ENCODE measurements at regions not wholly inside any gene's neighbourhood (a gene's known extent, or its start where the extent isn't known, plus 50 kb on each side); places are given as distances from the start of the nearest gene placed in this dataset.

- no peak overlapping the region for H3K27ac ChIP-seq (replicated peaks in 1 of 4)
- intact Hi-C loops (cut with DNase I) = no loop called here
- H3K36me3 ChIP-seq = no peaks in the 10 kb centered on the region
- no peaks in the 10 kb centered on the region for H3K27me3 ChIP-seq
- WGBS = 94% methylated on average over 3 of the region's 3 CpGs
- TF ChIP-seq, protein P1, sequence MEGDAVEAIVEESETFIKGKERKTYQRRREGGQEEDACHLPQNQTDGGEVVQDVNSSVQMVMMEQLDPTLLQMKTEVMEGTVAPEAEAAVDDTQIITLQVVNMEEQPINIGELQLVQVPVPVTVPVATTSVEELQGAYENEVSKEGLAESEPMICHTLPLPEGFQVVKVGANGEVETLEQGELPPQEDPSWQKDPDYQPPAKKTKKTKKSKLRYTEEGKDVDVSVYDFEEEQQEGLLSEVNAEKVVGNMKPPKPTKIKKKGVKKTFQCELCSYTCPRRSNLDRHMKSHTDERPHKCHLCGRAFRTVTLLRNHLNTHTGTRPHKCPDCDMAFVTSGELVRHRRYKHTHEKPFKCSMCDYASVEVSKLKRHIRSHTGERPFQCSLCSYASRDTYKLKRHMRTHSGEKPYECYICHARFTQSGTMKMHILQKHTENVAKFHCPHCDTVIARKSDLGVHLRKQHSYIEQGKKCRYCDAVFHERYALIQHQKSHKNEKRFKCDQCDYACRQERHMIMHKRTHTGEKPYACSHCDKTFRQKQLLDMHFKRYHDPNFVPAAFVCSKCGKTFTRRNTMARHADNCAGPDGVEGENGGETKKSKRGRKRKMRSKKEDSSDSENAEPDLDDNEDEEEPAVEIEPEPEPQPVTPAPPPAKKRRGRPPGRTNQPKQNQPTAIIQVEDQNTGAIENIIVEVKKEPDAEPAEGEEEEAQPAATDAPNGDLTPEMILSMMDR (IDR thresholded peaks at IDR 0.05) = no peak
- TF ChIP-seq EP300 (IDR thresholded peaks at IDR 0.05) (no peak), POLR2AphosphoS5 (IDR thresholded peaks at IDR 0.05) (no peak), POLR2A (IDR thresholded peaks at IDR 0.05; ENCODE audit: low read depth) (no peak)
- no peak overlapping the region for H3K4me3 ChIP-seq
- DNase-seq (ENCODE audit: extremely low spot score) = no peak
- H3K9me3 ChIP-seq = no peaks in the 10 kb centered on the region
- H3K4me1 ChIP-seq = no peaks in the 10 kb centered on the region
These were observed 154.4 kb upstream of the GRAMD2B start for GRCh38 chr5:126268697-126269315.

DNA sequence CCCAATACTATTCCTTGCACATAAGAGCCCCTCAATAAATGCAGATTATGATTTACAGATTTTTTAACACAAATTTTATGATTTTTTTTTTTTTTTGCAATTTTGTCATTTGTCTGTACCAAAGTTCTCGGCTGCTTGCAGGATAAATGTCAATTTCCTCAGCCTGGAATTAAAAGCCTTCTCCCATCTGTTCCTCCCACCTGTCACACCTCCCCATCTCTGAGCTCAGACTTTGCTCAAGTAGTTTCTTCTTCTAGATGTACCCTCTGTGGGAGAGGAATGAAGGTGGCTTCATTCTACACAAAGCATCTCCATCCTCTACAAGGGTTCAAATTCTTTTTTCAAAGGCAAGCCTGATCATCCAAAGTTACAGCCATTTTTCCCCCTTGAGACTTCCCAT is 153.7 kb upstream of the GRAMD2B start:
- TF ChIP-seq POLR2A (IDR thresholded peaks at IDR 0.05; ENCODE audit: low read depth) (no peak), EP300 (IDR thresholded peaks at IDR 0.05) (no peak), POLR2AphosphoS5 (IDR thresholded peaks at IDR 0.05) (no peak)
- TF ChIP-seq, protein P1 (IDR thresholded peaks at IDR 0.05) = no peak
- Histone ChIP-seq H3K36me3 (no peaks in the 10 kb centered on the region), H3K9me3 (no peaks in the 10 kb centered on the region), H3K4me3 (no peak overlapping the region), H3K4me1 (no peaks in the 10 kb centered on the region), H3K27me3 (no peaks in the 10 kb centered on the region), H3K27ac (replicated peaks in 1 of 4) (no peak overlapping the region)
- 87% methylated on average over 1 of the region's 1 CpG for WGBS
- intact Hi-C loops (cut with DNase I) = no loop called here
- no peak for DNase-seq (ENCODE audit: extremely low spot score)

DNA sequence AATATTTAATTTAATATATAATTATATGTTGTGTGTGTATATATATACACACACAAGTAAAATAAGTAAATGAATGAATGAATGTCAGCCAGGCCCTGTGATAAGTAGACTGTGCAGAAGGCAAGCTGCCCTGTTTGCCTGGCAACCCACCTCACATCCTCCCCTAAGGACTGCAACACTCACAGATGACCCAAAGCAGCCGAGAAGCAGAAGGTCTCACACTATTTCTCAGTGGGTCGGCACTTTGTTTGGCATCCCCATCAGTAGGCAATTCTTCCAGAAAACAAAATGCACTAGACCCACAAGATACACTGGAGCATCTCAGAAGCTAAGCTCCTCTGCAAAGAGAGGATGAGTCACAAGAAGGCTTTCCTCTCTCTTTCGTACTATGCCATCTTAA is 152.1 kb upstream of the GRAMD2B start:
- intact Hi-C loops (cut with DNase I) = no loop called here
- TF ChIP-seq, protein P1 (IDR thresholded peaks at IDR 0.05) = no peak
- no peak for DNase-seq (ENCODE audit: extremely low spot score)
- Histone ChIP-seq H3K9me3 (no peaks in the 10 kb centered on the region), H3K27me3 (no peaks in the 10 kb centered on the region), H3K27ac (replicated peaks in 1 of 4) (no peak overlapping the region), H3K4me3 (no peak overlapping the region), H3K36me3 (no peaks in the 10 kb centered on the region), H3K4me1 (no peaks in the 10 kb centered on the region)
- WGBS = 97% methylated on average over 3 of the region's 3 CpGs

- H3K27me3 ChIP-seq = no peaks in the 10 kb centered on the region
- TF ChIP-seq POLR2AphosphoS5 (IDR thresholded peaks at IDR 0.05) (no peak), POLR2A (IDR thresholded peaks at IDR 0.05; ENCODE audit: low read depth) (no peak), EP300 (IDR thresholded peaks at IDR 0.05) (no peak)
- TF ChIP-seq, protein P1 (IDR thresholded peaks at IDR 0.05) = no peak
- no peak overlapping the region for H3K27ac ChIP-seq (replicated peaks in 1 of 4)
- intact Hi-C loops (cut with DNase I) = no loop called here
- no peaks in the 10 kb centered on the region for H3K36me3 ChIP-seq
- no peaks in the 10 kb centered on the region for H3K9me3 ChIP-seq
- no peak overlapping the region for H3K4me3 ChIP-seq
- H3K4me1 ChIP-seq = no peaks in the 10 kb centered on the region
- 52% methylated on average over 2 of the region's 2 CpGs for WGBS
- no peak for DNase-seq (ENCODE audit: extremely low spot score)
These were observed 149.0 kb upstream of the GRAMD2B start for GRCh38 chr5:126274076-126274762.

DNA sequence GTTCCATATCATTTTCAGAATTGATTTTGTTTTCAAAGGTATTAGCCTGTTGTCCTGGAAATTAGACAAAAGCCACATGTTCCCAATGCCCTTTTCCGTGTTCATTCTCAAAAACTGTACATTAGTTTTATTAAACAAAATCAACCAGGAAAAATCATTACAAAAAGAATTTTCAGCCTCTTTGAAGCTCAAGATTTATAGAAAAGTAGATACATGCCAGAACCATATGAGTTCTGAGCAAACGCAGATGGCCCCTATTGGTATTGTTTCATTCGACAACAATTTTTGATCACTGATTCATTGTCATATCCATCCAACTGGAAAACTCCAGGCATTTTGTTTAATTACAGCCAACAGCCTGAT is 148.5 kb upstream of the GRAMD2B start:
- no peaks in the 10 kb centered on the region for H3K36me3 ChIP-seq
- intact Hi-C loops (cut with DNase I) = no loop called here
- H3K27me3 ChIP-seq = no peaks in the 10 kb centered on the region
- DNase-seq (ENCODE audit: extremely low spot score) = no peak
- no peaks in the 10 kb centered on the region for H3K9me3 ChIP-seq
- TF ChIP-seq POLR2AphosphoS5 (IDR thresholded peaks at IDR 0.05) = no peak
- TF ChIP-seq POLR2A (IDR thresholded peaks at IDR 0.05; ENCODE audit: low read depth) = no peak
- no peak for TF ChIP-seq EP300 (IDR thresholded peaks at IDR 0.05)
- TF ChIP-seq, protein P1 (IDR thresholded peaks at IDR 0.05) = no peak
- no peak overlapping the region for H3K4me3 ChIP-seq
- H3K4me1 ChIP-seq = no peaks in the 10 kb centered on the region
- H3K27ac ChIP-seq (replicated peaks in 1 of 4) = no peak overlapping the region
- 63% methylated on average over 3 of the region's 3 CpGs for WGBS

Data from esophagus muscularis mucosa (tissue), 4 donors.